Skin of body (tissue), 1 donor: ENCODE measurements at regions not wholly inside any gene's neighbourhood (a gene's known extent, or its start where the extent isn't known, plus 50 kb on each side); places are given as distances from the start of the nearest gene placed in this dataset.
"Not testable (repeated sequence)": the region's sequence is repeated elsewhere in the genome, so short reads cannot be mapped to it uniquely, and the experiment has no call there.

Experiments
- DNase-seq: peaks from one replicate; lab custom pipeline; 2025; lab: John Stamatoyannopoulos, UW

DNA sequence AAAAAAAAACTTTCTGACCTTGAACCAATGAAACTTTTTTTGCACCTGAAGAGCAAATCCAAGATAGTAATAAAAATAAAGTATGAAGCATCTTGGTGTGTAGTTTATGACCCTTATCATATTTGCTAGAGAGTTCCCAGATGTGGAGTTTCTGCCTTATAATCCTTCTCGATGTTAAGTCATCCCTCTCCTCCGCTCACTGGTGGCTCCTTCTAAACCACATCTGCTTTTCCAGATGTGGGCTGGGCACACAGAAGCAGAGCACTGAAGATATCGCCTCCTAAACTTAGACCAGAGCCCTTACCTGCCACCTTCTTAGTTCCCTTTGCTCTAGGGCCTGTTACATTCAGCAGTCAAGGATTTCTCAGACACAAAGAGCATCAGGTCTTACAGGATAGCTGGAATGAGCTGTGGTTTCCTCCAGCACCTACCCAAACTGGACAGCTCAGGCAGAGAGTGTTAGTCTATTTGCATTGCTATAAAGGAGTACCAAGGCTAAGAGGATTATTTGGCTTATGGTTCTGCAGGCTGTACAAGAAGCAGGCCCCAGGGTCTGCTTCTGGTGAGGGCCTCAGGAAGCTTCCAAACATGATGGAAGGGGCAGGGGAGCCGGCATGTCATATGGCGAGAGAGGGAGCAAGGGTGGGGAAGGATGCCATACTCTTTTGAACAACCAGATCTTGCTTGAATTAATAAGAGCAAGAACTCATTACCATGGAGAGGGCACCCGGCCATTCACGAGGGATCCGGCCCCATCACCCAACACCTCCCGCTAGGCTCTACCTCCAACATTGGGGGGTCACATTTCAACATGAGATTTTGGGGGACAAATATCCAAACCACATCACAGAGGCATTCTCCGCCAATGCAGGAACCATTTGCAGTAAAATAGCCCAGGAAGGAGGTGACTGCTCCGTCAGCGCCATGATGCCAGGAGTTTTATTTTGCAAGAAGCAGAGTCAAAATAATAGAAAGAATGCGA lies 75.6 kb upstream of the HELT start:
- DNase-seq: no peak

DNA sequence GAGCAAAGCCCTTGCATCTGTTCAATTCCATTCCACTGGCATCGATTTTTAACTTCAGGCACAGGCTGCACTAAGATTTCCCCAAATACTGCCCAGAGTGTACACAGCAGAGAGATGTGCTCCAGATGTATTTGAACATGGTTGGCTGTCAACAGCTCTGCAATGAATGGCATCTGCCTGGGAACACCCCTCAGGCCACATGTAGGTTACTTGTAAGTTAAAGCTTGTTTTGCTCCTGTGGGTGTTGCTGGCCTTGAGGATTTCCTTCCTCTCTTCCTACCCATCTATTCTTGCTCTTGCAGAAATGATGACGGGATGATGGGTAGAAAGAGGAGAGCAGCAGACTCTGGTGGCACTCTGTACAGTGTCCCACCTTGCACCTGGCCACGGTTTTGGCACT lies 69.3 kb upstream of the HELT start:
- DNase-seq: peak; percentile 20

DNA sequence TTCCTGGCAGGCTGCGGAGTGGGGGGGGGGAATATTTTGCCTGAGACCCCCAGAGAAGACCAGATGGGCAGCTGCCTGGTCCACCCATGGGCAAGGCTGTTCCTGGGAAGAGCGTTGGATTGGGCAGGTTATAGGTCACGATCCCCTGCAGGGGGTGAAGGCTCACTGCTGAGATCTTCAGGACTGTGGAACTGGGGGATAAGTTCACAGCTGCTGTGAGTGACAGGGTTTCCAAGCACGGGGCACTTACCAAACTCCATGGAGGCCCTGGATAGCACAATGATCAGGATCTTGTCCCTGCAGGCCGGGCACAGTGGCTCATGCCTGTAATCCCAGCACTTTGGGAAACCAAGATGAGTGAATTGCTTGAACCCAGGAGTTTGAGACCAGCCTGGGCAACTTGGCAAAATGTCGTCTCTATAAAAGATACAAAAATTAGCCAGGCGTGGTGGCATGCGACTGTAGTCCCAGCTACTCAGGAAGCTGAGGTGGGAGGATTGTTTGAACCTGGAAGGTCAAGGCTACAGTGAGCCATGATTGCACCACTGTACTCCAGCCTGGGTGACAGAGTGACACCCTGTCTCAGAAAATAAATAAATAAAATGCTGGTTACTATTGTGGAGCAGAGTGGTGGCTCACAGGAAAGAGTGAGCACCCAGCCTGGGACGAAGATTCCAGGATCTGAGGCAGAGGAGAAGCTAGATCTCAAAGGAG lies 68.0 kb upstream of the HELT start:
- DNase-seq: no peak

DNA sequence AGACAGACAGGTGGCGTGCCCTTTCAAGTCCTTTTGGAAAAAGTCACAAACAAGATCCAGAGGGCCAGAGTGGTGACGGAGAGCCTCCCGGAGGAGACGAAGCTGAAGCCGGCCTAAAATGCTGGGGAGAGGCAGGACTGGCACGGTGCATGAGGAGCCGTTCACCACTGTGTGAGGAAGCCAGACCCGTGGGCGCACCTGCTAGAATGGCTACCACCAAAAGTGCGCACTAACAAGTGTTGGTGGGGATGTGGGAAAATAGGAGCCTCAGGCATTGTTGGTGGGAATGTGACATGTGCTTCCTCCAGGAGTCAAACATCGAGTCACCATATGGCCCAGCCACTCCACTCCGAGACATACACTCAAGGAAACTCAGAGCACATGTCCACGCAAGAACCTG lies 67.4 kb upstream of the HELT start:
- DNase-seq: no peak

DNA sequence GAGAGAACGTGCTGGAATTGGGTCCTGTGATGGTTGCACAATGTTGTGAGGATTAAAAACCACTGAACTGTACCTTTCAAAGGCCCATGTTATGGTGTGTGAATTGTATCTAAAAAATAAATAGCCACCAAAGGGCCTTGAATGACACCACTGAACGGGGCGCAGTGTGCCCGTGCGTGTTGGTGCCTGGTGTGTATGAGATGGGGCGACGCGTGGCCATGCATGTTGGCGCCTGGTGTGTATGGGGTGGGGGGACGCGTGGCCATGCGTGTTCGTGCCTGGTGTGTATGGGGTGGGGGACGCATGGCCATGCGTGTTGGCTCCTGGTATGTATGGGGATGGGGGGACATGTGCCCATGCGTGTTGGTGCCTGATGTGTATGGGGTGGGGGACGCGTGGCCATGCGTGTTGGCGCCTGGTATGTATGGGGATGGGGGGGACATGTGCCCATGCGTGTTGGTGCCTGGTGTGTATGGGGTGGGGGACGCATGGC lies 66.6 kb upstream of the HELT start:
- DNase-seq: no peak

DNA sequence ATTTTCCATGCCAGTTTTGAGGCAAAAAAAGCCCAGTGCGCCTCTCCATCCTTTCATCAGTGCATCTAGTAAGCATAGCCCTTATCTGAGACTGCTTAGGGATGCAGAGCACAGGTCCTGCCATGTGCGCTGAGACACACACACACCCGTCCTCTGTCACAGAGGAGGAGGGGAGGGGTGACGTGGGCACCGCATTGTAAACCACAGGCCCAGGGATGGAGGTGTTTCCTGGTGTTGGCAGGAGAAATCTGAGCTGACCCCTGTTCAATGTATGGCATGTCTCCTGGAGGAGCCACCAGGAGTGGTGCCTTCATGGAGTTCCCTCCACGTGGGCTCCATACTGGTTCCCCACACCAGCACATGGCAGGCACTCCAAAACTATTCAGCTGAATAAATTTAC lies 65.8 kb upstream of the HELT start:
- DNase-seq: no peak

DNA sequence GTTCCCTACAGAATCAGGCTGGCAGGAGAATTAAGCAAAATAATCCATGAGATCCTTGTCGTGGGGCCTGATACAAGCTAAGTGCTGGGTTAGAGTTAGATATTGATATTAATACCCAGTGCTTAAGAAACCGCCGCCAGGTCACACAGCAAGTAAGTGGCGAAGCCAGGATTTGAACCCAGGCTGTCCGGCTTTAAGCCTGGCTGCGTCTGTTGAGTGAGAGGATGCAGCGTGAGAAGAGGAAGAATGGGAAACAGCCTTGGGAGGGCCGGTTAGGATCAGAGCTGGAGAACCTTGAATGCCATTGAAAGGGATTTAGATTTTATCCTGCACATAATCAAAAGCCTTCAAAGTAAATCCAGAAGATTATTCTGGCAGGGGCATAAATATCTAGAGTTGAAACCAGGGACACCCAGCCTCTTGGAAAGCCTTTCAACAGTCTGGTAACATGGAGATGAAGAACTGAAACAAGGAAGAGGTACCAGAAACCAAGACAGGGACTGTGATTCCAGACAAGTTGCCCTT lies 64.8 kb upstream of the HELT start:
- no peak for DNase-seq

DNA sequence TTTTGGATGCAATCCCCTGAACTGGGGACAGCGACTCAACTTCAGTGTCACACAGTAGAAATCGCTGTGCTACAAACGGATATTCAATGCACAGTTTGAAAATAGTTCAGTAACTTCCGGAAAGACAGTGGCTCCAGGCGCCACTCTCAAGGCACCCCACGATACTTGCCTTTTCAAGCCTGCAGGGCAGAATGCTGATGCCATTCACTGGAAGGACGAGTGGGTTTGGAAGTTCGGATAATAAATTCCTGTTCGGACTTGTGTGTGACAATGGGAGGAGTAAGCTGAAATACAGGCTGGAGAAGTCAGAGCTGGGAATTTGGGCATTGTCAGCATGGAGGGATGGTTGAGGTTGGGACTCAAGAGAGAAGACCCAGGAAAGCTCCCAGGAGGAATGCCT lies 64.3 kb upstream of the HELT start:
- no peak for DNase-seq

DNA sequence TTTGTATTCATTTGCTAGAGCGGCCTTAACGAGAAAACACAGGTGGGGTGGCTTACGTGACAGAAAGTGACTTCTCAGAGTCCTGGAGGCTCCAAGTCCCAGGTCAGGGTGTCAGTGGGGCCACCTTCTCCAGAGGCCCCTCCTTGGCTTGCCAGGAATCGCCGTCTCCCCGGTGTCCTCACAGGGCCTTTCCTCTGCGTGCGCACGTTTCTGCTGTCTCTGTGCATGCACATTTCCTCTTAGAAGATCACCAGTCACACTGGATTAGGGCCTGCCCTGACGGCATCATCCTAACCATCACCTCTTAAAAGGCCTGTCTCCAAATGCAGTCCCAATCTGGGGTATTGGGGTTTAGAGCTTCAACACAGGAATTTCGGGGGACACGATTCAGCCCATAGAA lies 63.8 kb upstream of the HELT start:
- DNase-seq: no peak

DNA sequence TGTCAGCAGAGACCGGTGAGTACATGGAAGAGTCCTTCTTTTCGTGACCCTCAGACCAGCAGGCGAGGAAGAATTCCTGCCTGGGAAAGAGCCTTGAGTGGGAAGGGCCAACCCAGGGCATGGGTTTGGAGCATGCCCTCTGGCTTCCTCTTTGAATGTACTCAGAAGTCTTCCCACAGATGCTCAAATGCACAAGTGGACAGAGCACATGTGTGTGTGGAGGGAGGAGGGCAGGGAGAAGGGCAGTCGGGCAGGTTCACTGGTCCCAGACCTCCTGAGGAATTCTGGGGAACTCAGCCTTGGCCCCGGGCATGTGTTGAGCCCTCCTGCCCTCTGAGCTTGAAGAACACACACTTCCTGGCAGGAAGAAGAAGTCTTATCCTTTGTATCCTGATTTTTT lies 63.2 kb upstream of the HELT start:
- DNase-seq: no peak

DNA sequence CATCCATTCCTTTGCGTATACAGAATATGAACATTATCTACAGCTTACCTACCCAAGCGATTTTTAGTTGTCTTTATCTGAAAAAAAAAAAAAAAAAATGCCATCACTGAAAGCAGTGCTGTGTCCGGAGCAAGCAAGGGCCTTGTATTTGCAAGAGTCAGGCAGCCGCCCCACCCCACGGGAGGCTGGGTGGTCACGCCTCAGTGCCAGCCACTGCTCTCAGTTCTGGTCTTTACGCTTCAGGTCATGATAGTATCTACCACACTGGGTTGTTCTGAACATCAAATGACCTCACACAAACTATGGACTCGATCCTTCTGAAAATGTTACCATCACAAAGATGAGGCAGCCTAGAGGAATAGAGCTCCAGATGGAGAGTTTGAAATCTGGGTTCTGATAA lies 62.7 kb upstream of the HELT start:
- no peak for DNase-seq

DNA sequence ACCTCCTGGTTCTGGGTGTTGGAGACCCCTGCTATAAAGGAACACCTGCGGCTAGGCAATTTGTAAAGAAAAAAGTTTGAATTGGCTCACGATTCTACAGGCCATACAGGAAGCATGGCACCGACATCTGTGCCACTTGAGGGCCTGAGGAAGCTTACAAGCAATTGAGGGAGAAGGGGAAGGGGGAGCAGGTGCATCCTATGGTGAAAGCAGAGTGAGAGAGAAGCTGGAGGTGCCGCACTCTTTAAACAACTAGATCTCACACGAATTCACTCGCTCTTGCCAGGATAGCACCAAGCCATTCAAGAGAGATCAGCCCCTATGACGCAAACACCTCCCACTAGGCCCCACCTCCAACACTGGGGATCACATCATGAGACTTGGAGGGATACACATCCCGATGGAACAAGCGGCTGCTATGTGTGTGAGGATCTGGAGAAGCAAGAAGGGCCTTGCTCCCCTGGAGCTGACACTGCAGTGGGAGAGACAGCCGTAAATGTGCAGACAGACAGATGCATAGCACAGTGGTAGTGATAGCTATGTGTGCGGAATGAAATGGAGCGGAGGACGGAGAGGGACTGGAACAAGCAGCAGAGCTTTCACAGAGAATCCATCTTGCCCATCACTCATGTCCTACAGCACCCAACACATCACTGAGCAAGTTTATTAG lies 60.7 kb upstream of the HELT start:
- no peak for DNase-seq

DNA sequence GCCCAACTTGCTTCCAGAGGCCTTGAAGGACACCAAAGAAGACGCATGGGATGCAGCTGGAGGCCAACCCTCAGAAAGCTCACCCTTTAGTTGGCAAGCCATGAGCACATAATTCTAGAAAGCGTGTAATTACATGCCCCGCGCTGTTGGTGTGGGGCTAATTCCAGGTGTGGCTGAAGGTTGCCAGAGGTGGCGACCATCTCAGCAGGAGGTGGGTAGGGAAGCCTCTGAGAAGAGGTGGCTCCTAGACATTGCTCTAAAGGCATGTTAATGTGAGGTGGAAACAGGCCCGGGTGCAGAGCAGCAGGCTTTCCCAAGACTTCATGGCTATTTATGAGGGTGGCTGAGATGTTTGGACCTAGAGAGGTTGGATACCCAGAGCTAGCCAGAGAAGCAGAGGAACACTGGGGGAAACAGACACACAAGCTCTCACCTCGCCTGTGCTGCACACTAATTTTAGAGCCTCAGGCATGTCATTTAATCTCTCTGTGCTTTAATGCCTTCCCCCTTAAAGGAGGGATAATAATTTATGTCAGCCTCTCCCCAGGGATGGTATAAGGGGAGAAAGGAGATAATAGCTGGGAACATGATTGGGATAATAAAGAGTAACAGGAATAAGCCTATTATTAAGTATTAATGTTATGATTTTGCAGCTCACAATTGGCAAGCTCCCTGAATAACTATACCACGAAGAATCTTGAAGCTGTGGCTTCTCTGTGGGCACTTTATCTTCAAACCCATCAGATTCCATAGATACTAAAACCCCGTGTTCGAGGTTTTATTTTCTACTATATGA lies 60.0 kb upstream of the HELT start:
- DNase-seq: no peak

DNA sequence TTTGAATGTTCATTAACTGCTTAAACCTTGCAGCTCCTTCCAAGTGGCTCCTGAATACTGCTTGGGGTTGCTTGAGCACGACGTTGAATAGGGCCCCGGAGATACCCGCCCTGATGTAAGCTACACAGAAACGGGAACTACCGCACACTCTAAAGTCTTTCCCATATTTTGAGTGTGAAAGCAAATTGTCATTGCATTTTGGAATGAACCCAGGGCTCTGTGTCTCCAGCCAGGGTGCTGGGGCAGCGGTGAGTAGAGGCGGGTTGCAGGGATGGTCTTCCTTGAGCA lies 59.4 kb upstream of the HELT start:
- no peak for DNase-seq

DNA sequence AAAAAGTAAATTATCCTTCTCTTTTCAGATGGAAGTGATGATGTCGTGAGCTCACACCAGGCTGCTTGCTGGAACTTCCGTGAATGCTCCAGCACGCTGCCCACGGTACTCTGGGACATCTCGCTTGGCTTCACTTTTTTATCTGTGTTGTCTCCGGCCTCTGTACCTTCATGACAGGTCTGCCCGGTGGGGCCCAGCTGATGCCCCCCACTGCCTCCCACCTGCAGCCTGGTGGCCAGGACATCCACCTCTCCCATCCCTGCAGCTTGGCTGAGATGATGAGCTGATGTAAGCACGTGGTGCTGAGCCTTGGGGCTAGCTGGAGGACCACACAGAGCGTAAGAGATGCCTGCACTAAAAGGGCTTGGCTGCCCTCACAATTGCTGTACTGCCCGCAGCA lies 59.0 kb upstream of the HELT start:
- DNase-seq: no peak

DNA sequence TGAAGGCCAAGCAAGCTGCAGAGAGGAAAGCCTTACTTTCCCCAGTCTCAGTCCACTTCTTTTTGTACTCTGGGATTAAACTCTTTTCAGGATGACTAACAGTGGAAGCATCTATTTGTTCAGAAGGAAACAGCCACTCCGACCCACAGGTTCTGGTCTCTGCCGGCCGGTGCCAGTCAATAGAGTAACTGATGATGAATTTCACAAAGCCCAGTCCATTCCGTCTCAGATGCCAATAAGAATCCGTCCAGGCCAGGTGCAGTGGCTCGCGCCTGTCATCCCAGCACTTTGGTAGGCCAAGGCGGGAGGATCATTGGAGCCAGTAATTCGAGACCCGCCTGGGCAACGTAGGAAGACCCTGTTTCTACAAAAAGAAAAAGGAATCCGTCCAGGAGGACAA lies 58.5 kb upstream of the HELT start:
- no peak for DNase-seq

DNA sequence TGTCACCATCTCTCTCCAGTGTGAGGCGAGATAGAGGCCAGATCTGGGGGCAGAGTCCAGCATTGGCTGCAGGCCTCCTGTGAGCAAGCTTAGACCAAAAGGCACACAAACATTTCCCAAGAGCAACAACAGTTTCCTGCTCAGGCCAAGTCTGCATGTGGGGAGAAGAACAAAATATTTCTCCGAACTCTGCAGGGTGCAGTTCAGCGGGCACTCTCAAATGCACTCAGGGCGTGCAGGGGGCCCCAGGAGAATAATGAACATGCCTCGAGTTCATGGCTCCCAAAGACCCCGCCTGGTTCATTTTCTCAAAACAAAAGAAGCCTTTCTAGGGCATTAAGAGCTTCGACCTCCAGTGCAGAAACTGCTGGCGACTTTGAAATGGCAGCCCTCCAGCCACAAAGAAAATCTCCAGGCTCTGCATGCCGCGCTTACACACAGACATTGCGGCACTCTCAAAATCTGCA lies 57.8 kb upstream of the HELT start:
- no peak for DNase-seq

DNA sequence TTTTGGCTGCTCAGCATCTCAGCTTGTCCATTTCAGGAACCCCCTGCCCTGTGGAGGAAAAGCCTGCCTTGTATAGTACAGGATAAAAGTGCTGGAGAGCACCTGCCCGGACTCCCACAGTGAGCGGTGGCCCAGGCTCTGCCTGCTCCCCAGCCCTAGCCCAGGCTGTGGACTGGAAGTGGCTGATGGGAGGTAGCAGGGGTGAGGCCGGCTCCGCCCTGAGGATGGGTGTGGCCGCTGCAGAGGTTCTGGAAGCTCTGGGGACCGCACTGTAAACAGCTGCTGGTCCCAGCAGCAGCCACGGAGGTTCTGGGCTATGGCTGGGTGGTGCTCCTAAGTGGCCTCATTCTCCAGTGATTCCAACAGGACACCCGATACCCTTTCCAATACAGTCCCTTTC lies 56.6 kb upstream of the HELT start:
- DNase-seq: no peak

DNA sequence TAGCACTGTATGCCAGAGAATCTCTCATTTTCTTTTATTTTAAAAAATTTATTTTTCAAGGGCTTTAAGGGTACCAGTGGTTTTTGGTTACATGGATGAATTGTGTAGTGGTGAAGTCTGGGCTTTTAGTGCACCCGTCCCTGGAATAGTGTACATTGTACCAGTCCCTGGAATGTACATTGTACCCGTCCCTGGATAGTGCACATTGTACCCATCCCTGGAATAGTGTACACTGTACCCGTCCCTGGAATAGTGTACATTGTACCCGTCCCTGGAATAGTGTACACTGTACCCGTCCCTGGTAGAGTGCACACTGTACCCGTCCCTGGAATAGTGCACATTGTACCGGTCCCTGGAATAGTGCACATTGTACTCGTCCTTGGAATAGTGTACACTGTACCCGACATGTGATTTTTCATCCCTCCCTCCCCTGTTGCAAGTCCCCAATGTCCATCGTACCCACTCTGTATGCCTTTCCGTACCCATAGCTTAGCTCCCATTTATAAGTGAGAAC lies 56.1 kb upstream of the HELT start:
- DNase-seq: no peak

DNA sequence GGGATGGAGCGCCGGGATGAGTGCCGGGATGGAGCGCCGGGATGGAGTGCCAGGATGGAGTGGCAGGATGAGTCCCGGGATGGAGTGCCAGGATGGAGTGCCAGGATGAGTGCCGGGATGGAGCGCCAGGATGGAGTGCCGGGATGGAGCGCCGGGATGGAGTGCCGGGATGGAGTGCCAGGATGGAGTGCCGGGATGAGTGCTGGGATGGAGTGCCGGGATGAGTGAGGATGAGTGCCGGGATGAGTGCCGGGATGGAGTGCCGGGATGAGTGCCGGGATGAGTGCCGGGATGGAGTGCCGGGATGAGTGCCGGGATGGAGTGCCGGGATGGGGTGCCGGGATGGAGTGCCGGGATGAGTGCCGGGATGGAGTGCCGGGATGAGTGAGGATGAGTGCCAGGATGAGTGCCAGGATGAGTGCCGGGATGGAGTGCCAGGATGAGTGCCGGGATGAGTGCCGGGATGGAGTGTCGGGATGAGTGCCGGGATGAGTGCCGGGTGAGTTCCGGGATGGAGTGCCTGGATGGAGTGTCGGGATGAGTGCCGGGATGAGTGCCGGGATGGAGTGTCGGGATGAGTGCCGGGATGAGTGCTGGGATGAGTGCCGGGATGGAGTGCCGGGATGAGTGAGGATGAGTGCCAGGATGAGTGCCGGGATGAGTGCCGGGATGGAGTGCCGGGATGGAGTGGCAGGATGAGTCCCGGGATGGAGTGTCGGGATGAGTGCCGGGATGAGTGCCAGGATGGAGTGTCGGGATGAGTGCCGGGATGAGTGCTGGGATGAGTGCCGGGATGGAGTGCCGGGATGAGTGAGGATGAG lies 52.9 kb upstream of the HELT start:
- not testable (repeated sequence) for DNase-seq
